Liver (tissue), 8 donors: ENCODE measurements at regions not wholly inside any gene's neighbourhood (a gene's known extent, or its start where the extent isn't known, plus 50 kb on each side); places are given as distances from the start of the nearest gene placed in this dataset.

Experiments used
- DNase-seq: peaks from one replicate; pipeline ENCODE4 v3.0.0-alpha.2; 2017; ENCODE audit warnings: low spot score
- H3K27ac ChIP-seq, 2 donors: one replicate each; pipeline ENCODE4 v1.7.0; 2013; ENCODE audit warnings: inconsistent platforms in 2 of 2, low read length in 2 of 2, control low read depth in 1 of 2, low read depth in 1 of 2, mild to moderate bottlenecking in 1 of 2
- H3K27me3 ChIP-seq, 4 donors: one replicate each; pipeline versions ENCODE4 v1.6.1 to v1.7.0; 2013; ENCODE audit warnings: low read length in 3 of 4, inconsistent platforms in 1 of 4, mild to moderate bottlenecking in 1 of 4, moderate library complexity in 1 of 4; ENCODE audit not compliant: control insufficient read depth in 4 of 4, insufficient read depth in 4 of 4
- H3K36me3 ChIP-seq, 4 donors: one replicate each; pipeline versions ENCODE4 v1.6.1 to v1.7.0; 2013; ENCODE audit warnings: low read length in 3 of 4, mild to moderate bottlenecking in 3 of 4, low read depth in 1 of 4, moderate library complexity in 1 of 4; ENCODE audit not compliant: control insufficient read depth in 4 of 4, insufficient read depth in 3 of 4
- H3K4me1 ChIP-seq, 4 donors: one replicate each; pipeline versions ENCODE4 v1.6.1 to v1.7.0; 2013; ENCODE audit warnings: low read length in 3 of 4, mild to moderate bottlenecking in 3 of 4, moderate library complexity in 1 of 4; ENCODE audit not compliant: control insufficient read depth in 4 of 4, insufficient read depth in 4 of 4
- H3K4me3 ChIP-seq, 3 donors: one replicate each; pipeline versions ENCODE4 v1.6.1 to v1.7.0; 2013; ENCODE audit warnings: low read length in 3 of 3, control low read depth in 1 of 3, low read depth in 1 of 3, mild to moderate bottlenecking in 1 of 3
- H3K9ac ChIP-seq, 2 donors: one replicate each; pipeline ENCODE4 v1.7.0; 2013; ENCODE audit warnings: low read length in 2 of 2, mild to moderate bottlenecking in 2 of 2, moderate library complexity in 2 of 2, control low read depth in 1 of 2, low read depth in 1 of 2
- H3K9me3 ChIP-seq, 4 donors: one replicate each; pipeline versions ENCODE4 v1.6.1 to v1.7.0; 2013; ENCODE audit warnings: low read length in 3 of 4; ENCODE audit not compliant: control insufficient read depth in 4 of 4
- CTCF ChIP-seq: fragments of 150-350 bp; IDR thresholded peaks from 2 replicates; pipeline ENCODE4 v1.5.1; 2017; ENCODE audit warnings: improper control_type of control experiment, low read depth, low read length; ENCODE audit not compliant: missing input control
- EGR1 ChIP-seq, 2 donors: IDR thresholded peaks; 2 replicates each; pipeline ENCODE4 v1.6.1; 2016 to 2018; ENCODE audit warnings: antibody characterized with exemption in 2 of 2, low read depth in 2 of 2
- FOXA1 ChIP-seq: IDR thresholded peaks from 2 replicates; pipeline ENCODE4 v1.6.1; 2016; ENCODE audit warnings: antibody characterized with exemption
- GABPA ChIP-seq, 2 donors: IDR thresholded peaks in 1 of 2; conservative IDR thresholded peaks in 1 of 2; 2 replicates each; pipeline ENCODE4 v1.6.1; 2016; ENCODE audit warnings: antibody characterized with exemption in 2 of 2, mild to moderate bottlenecking in 1 of 2, moderate library complexity in 1 of 2
- HNF4A ChIP-seq, 2 donors: conservative IDR thresholded peaks; 2 replicates each; pipeline ENCODE4 v1.6.1; 2016; ENCODE audit warnings: antibody characterized with exemption in 2 of 2, mild to moderate bottlenecking in 2 of 2
- JUND ChIP-seq, 2 donors: IDR thresholded peaks; 2 replicates each; pipeline ENCODE4 v1.6.1; 2016; ENCODE audit warnings: antibody characterized with exemption in 2 of 2
- MAX ChIP-seq: IDR thresholded peaks from 2 replicates; pipeline ENCODE4 v1.6.1; 2016; ENCODE audit warnings: antibody characterized with exemption
- NR2F2 ChIP-seq: IDR thresholded peaks from 2 replicates; pipeline ENCODE4 v1.6.1; 2016; ENCODE audit warnings: antibody characterized with exemption
- RAD21 ChIP-seq, 2 donors: IDR thresholded peaks; 2 replicates each; pipeline ENCODE4 v1.6.1; 2016; ENCODE audit warnings: antibody characterized with exemption in 2 of 2, mild to moderate bottlenecking in 2 of 2
- REST ChIP-seq: IDR thresholded peaks from 2 replicates; pipeline ENCODE4 v1.6.1; 2016; ENCODE audit warnings: antibody characterized with exemption, mild to moderate bottlenecking
- RXRA ChIP-seq, 2 donors: IDR thresholded peaks; 2 replicates each; pipeline ENCODE4 v1.6.1; 2017 to 2018; ENCODE audit warnings: antibody characterized with exemption in 2 of 2, mild to moderate bottlenecking in 1 of 2
- SP1 ChIP-seq: IDR thresholded peaks from 2 replicates; pipeline ENCODE4 v1.6.1; 2018; ENCODE audit warnings: antibody characterized with exemption, mild to moderate bottlenecking
- YY1 ChIP-seq: IDR thresholded peaks from 2 replicates; pipeline ENCODE4 v1.6.1; 2016; ENCODE audit warnings: antibody characterized with exemption, mild to moderate bottlenecking
- ZBTB33 ChIP-seq: IDR thresholded peaks from 2 replicates; pipeline ENCODE4 v1.6.1; 2016; ENCODE audit warnings: antibody characterized with exemption
- WGBS: extraction: QIAGEN DNeasy Blood & Tissue Kit; methylation state at CpG from one replicate; pipeline ENCODE4 v1.1.7; 2013; 5-methylcytosine and 5-hydroxymethylcytosine counted together
- donor health status: healthy.
- donor health status: healthy.
- donor health status: healthy.
- donor health status: healthy.
- donor health status: healthy.

GRCh38 chr2:138090330-138090729, 126.1 kb downstream of the HNMT start (continued):
- TF ChIP-seq ZBTB33: no peak
- no peak for TF ChIP-seq JUND (IDR thresholded peaks at IDR 0.05)
- no peak for TF ChIP-seq EGR1 (IDR thresholded peaks at IDR 0.05; ENCODE audit: low read depth in 2 of 2)
- peak; percentile 97 to 98 for TF ChIP-seq RAD21 (IDR thresholded peaks at IDR 0.05)
- TF ChIP-seq SP1: no peak

GRCh38 chr2:138093455-138093854, 129.2 kb downstream of the HNMT start:
- Histone ChIP-seq H3K36me3 (no peaks in the 10 kb centered on the region), H3K9me3 (no peaks in the 10 kb centered on the region), H3K4me3 (no peak overlapping the region), H3K27me3 (no peaks in the 10 kb centered on the region), H3K27ac (no peak overlapping the region), H3K9ac (no peak overlapping the region), H3K4me1 (no peaks in the 10 kb centered on the region)
- WGBS: 92% methylated on average over 4 of the region's 4 CpGs
- no peak for TF ChIP-seq RXRA (IDR thresholded peaks at IDR 0.05)
- TF ChIP-seq SP1: no peak
- TF ChIP-seq CTCF: no peak
- TF ChIP-seq GABPA (IDR thresholded peaks at IDR 0.05 in 1 of 2, conservative IDR thresholded peaks at IDR 0.05 in 1 of 2): no peak
- TF ChIP-seq REST: no peak
- TF ChIP-seq FOXA1: no peak
- TF ChIP-seq HNF4A (conservative IDR thresholded peaks at IDR 0.05): no peak
- no peak for TF ChIP-seq EGR1 (IDR thresholded peaks at IDR 0.05; ENCODE audit: low read depth in 2 of 2)
- no peak for TF ChIP-seq MAX
- no peak for DNase-seq

- H3K36me3 ChIP-seq: no peaks in the 10 kb centered on the region
- no peak overlapping the region for H3K4me3 ChIP-seq
- no peaks in the 10 kb centered on the region for H3K9me3 ChIP-seq
- no peak overlapping the region for H3K9ac ChIP-seq
- H3K27me3 ChIP-seq: no peaks in the 10 kb centered on the region
- H3K27ac ChIP-seq: no peak overlapping the region
- DNase-seq: no peak
- H3K4me1 ChIP-seq: no peaks in the 10 kb centered on the region
- WGBS: 93% methylated on average over 3 of the region's 3 CpGs
- no peak for TF ChIP-seq YY1
- no peak for TF ChIP-seq RXRA (IDR thresholded peaks at IDR 0.05)
- no peak for TF ChIP-seq REST
- no peak for TF ChIP-seq NR2F2
- TF ChIP-seq GABPA (IDR thresholded peaks at IDR 0.05 in 1 of 2, conservative IDR thresholded peaks at IDR 0.05 in 1 of 2): no peak
- TF ChIP-seq CTCF: no peak
Measured at GRCh38 chr2:138094031-138094430, 129.8 kb downstream of the HNMT start.
